Activated CD4-positive, alpha-beta T cell treated with anti-CD3 and anti-CD28 coated beads for 4 hours (primary cell): ENCODE measurements at regions not wholly inside any gene's neighbourhood (a gene's known extent, or its start where the extent isn't known, plus 50 kb on each side); places are given as distances from the start of the nearest gene placed in this dataset.
"Not testable (repeated sequence)": the region's sequence is repeated elsewhere in the genome, so short reads cannot be mapped to it uniquely, and the experiment has no call there.

Experiments used
- DNase-seq, 2 donors: peaks; one replicate each; pipeline ENCODE4 v3.0.0-alpha.2; 2020

DNA sequence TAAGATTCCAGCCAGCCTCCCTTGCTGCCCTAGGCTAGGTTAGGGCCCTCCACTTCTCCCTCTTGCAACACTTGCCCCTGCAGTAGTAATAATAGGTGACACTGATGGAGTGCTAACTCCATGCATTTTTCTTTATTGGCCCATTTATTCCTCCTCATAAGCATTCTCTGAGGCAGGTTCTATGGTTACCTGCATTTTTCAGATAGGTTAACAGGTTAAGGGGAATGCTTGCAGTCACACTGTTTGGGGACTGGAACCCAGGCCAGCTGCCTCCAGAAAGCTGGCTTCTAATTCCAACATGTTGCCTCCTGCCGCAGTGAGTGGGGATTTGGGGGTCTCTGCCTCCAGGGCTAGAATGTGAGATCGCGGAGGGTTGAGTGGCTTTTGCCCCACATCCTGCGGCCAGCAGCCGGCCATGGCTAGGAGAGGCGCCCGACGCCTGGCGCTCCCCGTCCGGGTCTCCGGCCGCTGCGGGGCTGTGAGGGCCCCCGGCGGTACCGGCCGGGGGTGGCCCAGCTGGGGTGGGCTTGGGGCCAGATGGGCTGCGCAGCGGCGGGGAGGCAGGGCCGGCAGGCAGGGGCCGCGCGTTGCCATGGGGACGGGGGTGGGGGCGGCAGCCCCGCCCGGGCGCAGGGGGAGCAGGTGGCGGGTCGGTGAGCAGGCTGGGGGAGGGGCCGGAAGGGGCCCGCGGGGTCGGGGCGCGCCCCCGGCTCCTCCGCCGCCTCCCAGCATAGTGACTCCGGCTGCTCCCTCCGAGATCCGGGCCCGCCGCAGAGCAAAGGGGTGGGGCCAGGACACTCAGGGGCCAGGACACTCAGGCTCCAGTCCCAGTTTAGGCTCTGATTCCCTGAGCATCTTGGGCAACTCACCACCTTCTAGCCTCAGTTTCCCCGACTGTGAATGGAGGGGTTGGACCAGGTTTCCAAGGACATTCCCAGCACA lies 68.4 kb upstream of the SSBP3 start:
- DNase-seq, result no peak

- no peak for DNase-seq
Measured at GRCh38 chr1:54471588-54471987, 65.4 kb upstream of the SSBP3 start.

- not testable (repeated sequence) for DNase-seq
Measured at GRCh38 chr1:54469444-54469843, 63.2 kb upstream of the SSBP3 start.

GRCh38 chr1:54468288-54469084 lies 62.3 kb upstream of the SSBP3 start:
- not testable (repeated sequence) for DNase-seq

DNA sequence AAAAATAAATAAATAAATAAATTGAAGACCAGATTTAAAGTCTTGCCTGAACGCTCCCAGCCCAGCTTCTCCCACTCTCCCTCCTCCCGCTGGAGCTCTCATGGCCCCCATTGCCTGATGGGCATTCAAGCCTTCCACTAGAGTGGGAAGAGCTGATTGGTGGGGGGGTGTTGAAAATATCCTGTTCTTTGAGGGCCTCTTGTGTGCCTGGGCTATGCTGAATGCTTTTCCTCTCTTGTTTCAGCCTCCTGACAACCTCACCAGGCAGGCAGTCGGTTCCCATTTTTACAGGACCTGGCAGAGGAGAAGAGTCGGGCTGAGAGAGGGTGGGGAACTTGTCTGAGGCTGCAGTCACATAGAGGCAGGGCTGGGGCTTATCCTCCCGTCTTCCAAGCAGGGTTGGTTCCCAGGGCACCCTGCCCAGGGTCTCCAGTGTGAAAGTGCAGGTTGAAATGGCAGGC lies 59.2 kb upstream of the SSBP3 start:
- DNase-seq, result no peak

DNA sequence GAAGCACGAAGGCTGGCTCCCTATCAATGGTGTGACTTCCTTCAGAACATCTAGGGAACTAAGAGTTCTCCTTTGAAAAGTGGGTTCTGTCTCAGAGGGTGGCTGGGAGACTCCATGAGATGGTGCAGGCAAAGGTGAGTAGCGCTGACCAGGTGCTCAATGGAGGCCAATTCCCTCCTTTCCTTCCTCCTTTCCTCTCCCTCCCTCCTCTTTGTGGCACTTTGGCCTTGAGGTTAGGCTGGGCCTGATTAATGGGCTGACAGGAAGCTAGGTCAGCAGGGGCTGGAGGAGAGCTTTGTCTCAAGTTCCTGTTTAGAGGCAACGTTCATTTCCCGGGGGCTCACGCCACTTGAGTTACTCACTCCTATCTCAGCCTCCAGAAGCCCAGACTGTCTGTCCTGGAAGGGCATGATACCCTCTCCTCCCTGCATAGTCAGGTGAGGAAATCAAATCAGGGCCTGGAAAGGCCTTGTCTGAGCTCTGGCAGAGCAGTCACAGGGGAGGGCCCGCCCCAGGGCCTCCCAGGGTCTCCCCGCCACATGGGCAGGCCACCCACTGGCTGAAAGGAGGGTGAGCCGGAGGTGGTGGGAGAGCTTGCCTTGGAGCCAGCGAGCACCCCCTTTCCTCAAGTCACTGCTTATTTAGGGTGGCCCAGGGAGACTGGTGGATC lies 58.4 kb upstream of the SSBP3 start:
- no peak for DNase-seq

- no peak for DNase-seq
Measured at GRCh38 chr1:54464031-54464476, 57.9 kb upstream of the SSBP3 start.

DNA sequence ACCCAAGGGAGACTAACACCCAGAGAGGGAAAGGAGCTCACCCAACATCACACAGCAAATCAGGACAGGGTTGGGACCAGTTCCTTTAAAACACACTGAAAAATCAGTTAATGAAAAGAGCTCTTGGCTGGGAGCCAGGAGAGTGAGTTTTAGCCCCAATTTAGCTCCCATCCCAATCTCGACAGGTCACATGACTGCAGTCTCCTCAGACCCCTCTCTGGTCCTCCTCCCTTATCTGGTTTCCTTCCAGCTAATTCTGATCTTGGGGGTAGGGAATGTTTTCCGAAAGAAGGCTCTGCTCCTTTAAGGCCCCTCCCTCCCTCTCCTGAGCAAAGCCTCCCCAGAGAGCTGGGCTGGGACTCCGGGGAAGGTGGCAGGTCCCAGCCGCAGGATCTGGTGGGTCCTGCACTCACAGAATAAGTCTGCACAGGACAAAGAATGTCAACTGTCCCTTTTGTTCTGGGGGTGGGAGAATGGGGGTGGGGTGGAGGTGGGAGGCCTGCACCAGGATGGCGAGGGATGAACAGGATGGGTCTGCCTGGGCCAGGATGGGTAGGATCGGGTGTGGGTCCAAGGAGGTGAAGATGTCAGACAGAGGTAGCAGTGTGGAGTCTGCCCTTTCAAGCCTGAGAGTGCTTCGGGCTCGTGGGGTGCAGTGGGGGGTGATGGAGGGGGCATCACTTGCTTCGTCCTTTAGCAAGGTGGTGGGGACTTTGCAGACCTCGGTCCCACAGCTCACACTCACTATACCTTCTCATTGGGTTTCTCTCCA lies 57.3 kb upstream of the SSBP3 start:
- DNase-seq, result no peak

DNA sequence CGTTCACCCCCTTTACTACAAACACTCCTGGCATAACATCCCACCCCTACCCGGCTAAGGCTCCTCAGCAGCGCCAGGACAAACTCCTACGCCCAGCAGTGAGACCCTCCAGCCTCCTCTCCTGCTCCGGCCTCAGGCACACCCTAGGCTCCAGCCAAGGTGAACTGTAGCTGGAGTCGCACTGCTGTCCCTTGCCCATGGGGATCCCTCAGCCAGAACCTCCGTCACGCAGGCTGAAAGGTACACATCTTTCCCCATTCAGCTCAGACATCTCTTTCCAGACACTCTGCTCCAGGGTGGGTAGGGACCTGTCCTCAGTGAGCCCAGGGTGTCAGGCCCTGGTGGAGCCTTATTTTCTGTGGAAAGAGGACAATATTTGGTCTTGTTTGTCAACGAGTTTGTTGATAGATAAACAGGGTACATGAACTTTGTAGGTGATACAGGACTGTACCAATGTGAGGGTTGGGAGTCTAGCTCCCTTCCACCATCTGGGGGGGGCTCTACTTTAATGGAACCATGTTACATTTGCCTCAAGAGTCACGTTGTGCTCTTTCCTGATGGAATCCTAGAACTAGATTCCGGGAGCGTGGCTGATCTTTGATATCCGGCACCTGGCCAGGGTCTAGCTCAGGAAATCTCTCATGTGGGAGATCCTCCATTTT lies 56.5 kb upstream of the SSBP3 start:
- no peak for DNase-seq

DNA sequence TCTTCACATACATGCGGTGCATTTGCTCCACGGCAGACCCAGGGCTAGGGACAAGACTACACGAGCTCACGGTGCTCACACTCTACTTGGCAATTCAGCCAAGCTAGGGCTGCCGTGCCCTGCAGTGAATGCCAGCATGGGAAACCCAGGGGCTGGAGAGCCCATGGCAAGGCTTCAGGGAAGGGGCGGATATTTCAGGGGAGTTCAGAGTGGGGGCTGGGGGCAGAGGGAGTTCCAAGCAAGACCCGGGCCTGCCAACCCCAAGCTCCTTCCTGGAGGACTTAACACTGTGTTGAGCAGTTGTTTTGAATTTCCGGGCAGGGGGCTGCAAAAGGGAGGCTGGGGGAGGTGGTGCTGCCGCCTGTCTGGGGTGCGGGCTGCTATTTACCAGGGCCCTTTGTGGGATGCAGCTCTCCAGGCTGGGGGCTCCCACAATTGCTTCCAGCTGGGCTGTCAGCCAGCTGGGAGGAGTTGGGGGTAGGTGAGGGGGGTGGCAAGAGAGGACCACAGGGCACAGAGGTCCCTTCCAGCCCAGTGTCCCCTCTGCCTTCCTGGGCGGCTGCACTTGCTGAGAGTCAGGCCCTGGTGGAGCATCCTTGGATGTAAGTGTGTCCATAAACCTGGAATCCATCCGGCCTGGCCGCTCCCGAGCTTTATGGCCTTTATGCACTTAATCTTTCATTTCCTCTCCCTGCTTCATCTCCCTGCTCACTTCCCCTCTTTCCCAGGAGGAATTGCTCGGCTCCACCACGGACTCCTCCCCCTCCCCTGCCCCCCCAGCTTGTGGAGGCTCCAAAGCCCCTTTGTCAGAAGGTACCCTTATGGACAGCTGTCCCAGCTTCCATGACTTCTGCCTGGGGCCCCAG lies 55.8 kb upstream of the SSBP3 start:
- DNase-seq, result no peak

GRCh38 chr1:54460861-54461387 lies 54.7 kb upstream of the SSBP3 start:
- DNase-seq, result no peak

GRCh38 chr1:54460351-54460750 lies 54.2 kb upstream of the SSBP3 start:
- DNase-seq, result peak in 1 of 2 donors; percentile 25

GRCh38 chr1:54459726-54460191 lies 53.6 kb upstream of the SSBP3 start:
- DNase-seq, result no peak

- no peak for DNase-seq
Measured at GRCh38 chr1:54459140-54459539, 52.9 kb upstream of the SSBP3 start.

- no peak for DNase-seq
Measured at GRCh38 chr1:54456921-54457529, 50.8 kb upstream of the SSBP3 start.

GRCh38 chr1:54456361-54456760 lies 50.2 kb upstream of the SSBP3 start:
- no peak for DNase-seq
